ENCODE measurements at regions not wholly inside any gene's neighbourhood (a gene's known extent, or its start where the extent isn't known, plus 50 kb on each side); places are given as distances from the start of the nearest gene placed in this dataset.

GRCh38 chr10:64093304-64093703, 572.1 kb downstream of the REEP3 start:
- H3K9me3 Mint-ChIP-seq: no peaks in the 10 kb centered on the region
- ATAC-seq (replicated peaks in 1 of 2) (no peak), DNase-seq (no peak)
- H3K4me3 Mint-ChIP-seq: no peak overlapping the region
- no peaks in the 10 kb centered on the region for H3K4me1 Mint-ChIP-seq (ENCODE audit: low read depth)
- H3K27ac Mint-ChIP-seq: peak overlapping the region; percentile 11
- H3K36me3 Mint-ChIP-seq (ENCODE audit: insufficient read depth in 2 of 2): no peaks in the 10 kb centered on the region
- no peaks in the 10 kb centered on the region for H3K27me3 Mint-ChIP-seq (ENCODE audit: low read depth)

- H3K27me3 Mint-ChIP-seq (ENCODE audit: low read depth): no peaks in the 10 kb centered on the region
- H3K4me3 Mint-ChIP-seq: no peak overlapping the region
- H3K9me3 Mint-ChIP-seq: no peaks in the 10 kb centered on the region
- no peak for ATAC-seq (replicated peaks in 1 of 2)
- no peak overlapping the region for H3K27ac Mint-ChIP-seq
- H3K36me3 Mint-ChIP-seq (ENCODE audit: insufficient read depth in 2 of 2): no peaks in the 10 kb centered on the region
- no peak for DNase-seq
- H3K4me1 Mint-ChIP-seq (ENCODE audit: low read depth): no peaks in the 10 kb centered on the region
Observed at GRCh38 chr10:64093946-64094535, 572.8 kb downstream of the REEP3 start.

GRCh38 chr10:64096941-64097340, 575.7 kb downstream of the REEP3 start:
- H3K9me3 Mint-ChIP-seq: no peaks in the 10 kb centered on the region
- H3K4me3 Mint-ChIP-seq: no peak overlapping the region
- no peaks in the 10 kb centered on the region for H3K36me3 Mint-ChIP-seq (ENCODE audit: insufficient read depth in 2 of 2)
- H3K27ac Mint-ChIP-seq: no peak overlapping the region
- ATAC-seq (replicated peaks in 1 of 2): no peak
- no peaks in the 10 kb centered on the region for H3K27me3 Mint-ChIP-seq (ENCODE audit: low read depth)
- DNase-seq: no peak
- H3K4me1 Mint-ChIP-seq (ENCODE audit: low read depth): no peaks in the 10 kb centered on the region

GRCh38 chr10:64097391-64098122, 576.4 kb downstream of the REEP3 start:
- DNase-seq: no peak
- H3K4me3 Mint-ChIP-seq: no peak overlapping the region
- H3K27ac Mint-ChIP-seq: no peak overlapping the region
- H3K36me3 Mint-ChIP-seq (ENCODE audit: insufficient read depth in 2 of 2): no peaks in the 10 kb centered on the region
- ATAC-seq (replicated peaks in 1 of 2): no peak
- H3K27me3 Mint-ChIP-seq (ENCODE audit: low read depth): no peaks in the 10 kb centered on the region
- no peaks in the 10 kb centered on the region for H3K4me1 Mint-ChIP-seq (ENCODE audit: low read depth)
- H3K9me3 Mint-ChIP-seq: no peaks in the 10 kb centered on the region

- no peak overlapping the region for H3K4me3 Mint-ChIP-seq
- DNase-seq (no peak), ATAC-seq (replicated peaks in 1 of 2) (no peak)
- H3K27ac Mint-ChIP-seq: no peak overlapping the region
- no peaks in the 10 kb centered on the region for H3K27me3 Mint-ChIP-seq (ENCODE audit: low read depth)
- H3K36me3 Mint-ChIP-seq (ENCODE audit: insufficient read depth in 2 of 2): no peaks in the 10 kb centered on the region
- H3K4me1 Mint-ChIP-seq (ENCODE audit: low read depth): no peaks in the 10 kb centered on the region
- H3K9me3 Mint-ChIP-seq: no peaks in the 10 kb centered on the region
Observed at GRCh38 chr10:64098994-64099393, 577.8 kb downstream of the REEP3 start.

- H3K27me3 Mint-ChIP-seq (ENCODE audit: low read depth): no peaks in the 10 kb centered on the region
- H3K36me3 Mint-ChIP-seq (ENCODE audit: insufficient read depth in 2 of 2): no peaks in the 10 kb centered on the region
- ATAC-seq (replicated peaks in 1 of 2) (no peak), DNase-seq (no peak)
- no peaks in the 10 kb centered on the region for H3K9me3 Mint-ChIP-seq
- no peak overlapping the region for H3K4me3 Mint-ChIP-seq
- no peak overlapping the region for H3K27ac Mint-ChIP-seq
- H3K4me1 Mint-ChIP-seq (ENCODE audit: low read depth): no peaks in the 10 kb centered on the region
Observed at GRCh38 chr10:64101606-64102263, 580.5 kb downstream of the REEP3 start.

GRCh38 chr10:64102264-64102633, 581.0 kb downstream of the REEP3 start:
- H3K36me3 Mint-ChIP-seq (ENCODE audit: insufficient read depth in 2 of 2): no peaks in the 10 kb centered on the region
- ATAC-seq (replicated peaks in 1 of 2) (no peak), DNase-seq (no peak)
- no peak overlapping the region for H3K4me3 Mint-ChIP-seq
- H3K27ac Mint-ChIP-seq: no peak overlapping the region
- H3K9me3 Mint-ChIP-seq: no peaks in the 10 kb centered on the region
- no peaks in the 10 kb centered on the region for H3K4me1 Mint-ChIP-seq (ENCODE audit: low read depth)
- no peaks in the 10 kb centered on the region for H3K27me3 Mint-ChIP-seq (ENCODE audit: low read depth)

GRCh38 chr10:64102916-64103315, 581.7 kb downstream of the REEP3 start:
- Mint-ChIP-seq H3K4me3 (no peak overlapping the region), H3K36me3 (ENCODE audit: insufficient read depth in 2 of 2) (no peaks in the 10 kb centered on the region), H3K9me3 (no peaks in the 10 kb centered on the region), H3K4me1 (ENCODE audit: low read depth) (no peaks in the 10 kb centered on the region), H3K27me3 (ENCODE audit: low read depth) (no peaks in the 10 kb centered on the region), H3K27ac (no peak overlapping the region)
- ATAC-seq (replicated peaks in 1 of 2) (no peak), DNase-seq (no peak)

- ATAC-seq (replicated peaks in 1 of 2): no peak
- Mint-ChIP-seq H3K4me1 (ENCODE audit: low read depth) (no peaks in the 10 kb centered on the region), H3K4me3 (no peak overlapping the region), H3K27me3 (ENCODE audit: low read depth) (no peaks in the 10 kb centered on the region), H3K9me3 (no peaks in the 10 kb centered on the region), H3K36me3 (ENCODE audit: insufficient read depth in 2 of 2) (no peaks in the 10 kb centered on the region), H3K27ac (no peak overlapping the region)
- no peak for DNase-seq
Observed at GRCh38 chr10:64103750-64104470, 582.7 kb downstream of the REEP3 start.

- Mint-ChIP-seq H3K4me3 (no peak overlapping the region), H3K36me3 (ENCODE audit: insufficient read depth in 2 of 2) (no peaks in the 10 kb centered on the region), H3K4me1 (ENCODE audit: low read depth) (peaks cover 6% of the 10 kb centered on the region), H3K27ac (no peak overlapping the region), H3K9me3 (no peaks in the 10 kb centered on the region), H3K27me3 (ENCODE audit: low read depth) (no peaks in the 10 kb centered on the region)
- DNase-seq: no peak
- no peak for ATAC-seq (replicated peaks in 1 of 2)
Observed at GRCh38 chr10:64109926-64110495, 588.8 kb downstream of the REEP3 start.

- H3K27me3 Mint-ChIP-seq (ENCODE audit: low read depth): no peaks in the 10 kb centered on the region
- ATAC-seq (replicated peaks in 1 of 2) (no peak), DNase-seq (no peak)
- no peaks in the 10 kb centered on the region for H3K36me3 Mint-ChIP-seq (ENCODE audit: insufficient read depth in 2 of 2)
- H3K4me1 Mint-ChIP-seq (ENCODE audit: low read depth): peaks cover 6% of the 10 kb centered on the region
- no peaks in the 10 kb centered on the region for H3K9me3 Mint-ChIP-seq
- H3K27ac Mint-ChIP-seq: no peak overlapping the region
- peak overlapping the region in 1 of 2 donors; percentile 11 for H3K4me3 Mint-ChIP-seq
Observed at GRCh38 chr10:64112701-64113355, 591.6 kb downstream of the REEP3 start.

- Mint-ChIP-seq H3K27ac (no peak overlapping the region), H3K36me3 (ENCODE audit: insufficient read depth in 2 of 2) (no peaks in the 10 kb centered on the region), H3K9me3 (no peaks in the 10 kb centered on the region)
Observed at GRCh38 chr10:64113375-64113774, 592.2 kb downstream of the REEP3 start.

More at GRCh38 chr10:64113375-64113774, 592.2 kb downstream of the REEP3 start:
- Mint-ChIP-seq H3K4me1 (ENCODE audit: low read depth) (peaks cover 6% of the 10 kb centered on the region), H3K4me3 (no peak overlapping the region), H3K27me3 (ENCODE audit: low read depth) (no peaks in the 10 kb centered on the region)
- DNase-seq (no peak), ATAC-seq (replicated peaks in 1 of 2) (no peak)
